H1 (cell line): ENCODE measurements at regions not wholly inside any gene's neighbourhood (a gene's known extent, or its start where the extent isn't known, plus 50 kb on each side); places are given as distances from the start of the nearest gene placed in this dataset.

Experiments
- CTCF ChIA-PET: fragments of 300-600 bp; sonication (Branson Sonifier 250); formaldehyde crosslinking; loops from one replicate; lab custom pipeline; 2021; ENCODE audit not compliant: partially characterized antibody; lab: Charles Lee
- POLR2A ChIA-PET: fragments of 300-600 bp; sonication (Branson Sonifier 250); formaldehyde crosslinking; loops from one replicate; lab custom pipeline; 2021; ENCODE audit warnings: inconsistent platforms; ENCODE audit not compliant: partially characterized antibody; lab: Charles Lee
- DNase-seq, 2 experiments: peaks; one replicate each; pipeline versions ENCODE4 v3.0.0 to v3.0.0-alpha.2; 2010 to 2022; ENCODE audit warnings: low spot score in 2 of 2, low read depth in 1 of 2, mixed read lengths in 1 of 2
- FAIRE-seq: peaks from 2 replicates; lab custom pipeline; 2011; peaks lifted over from hg19 to GRCh38; lab: Jason Lieb, UNC
- H2AFZ ChIP-seq: 2 replicates; pipeline ENCODE4 v1.8.1; 2012; ENCODE audit warnings: low read length, inconsistent platforms
- H2AK5ac ChIP-seq: 2 replicates; pipeline ENCODE4 v1.6.1; 2013; ENCODE audit warnings: low read depth, low read length
- H2BK120ac ChIP-seq: replicated peaks from 2 replicates; pipeline ENCODE3; 2013; ENCODE audit warnings: low read depth, low read length, inconsistent platforms
- H2BK12ac ChIP-seq: 2 replicates; pipeline ENCODE4 v1.6.1; 2013; ENCODE audit warnings: low read depth, low read length
- H2BK15ac ChIP-seq: 2 replicates; pipeline ENCODE4 v1.6.1; 2013; ENCODE audit warnings: low read length
- H2BK20ac ChIP-seq: 2 replicates; pipeline ENCODE4 v1.6.1; 2013; ENCODE audit warnings: low read length
- H2BK5ac ChIP-seq: 2 replicates; pipeline ENCODE4 v1.6.1; 2013; ENCODE audit warnings: low read depth, low read length
- H3K14ac ChIP-seq: 2 replicates; pipeline ENCODE4 v1.6.1; 2013; ENCODE audit warnings: inconsistent platforms; ENCODE audit not compliant: insufficient read length
- H3K18ac ChIP-seq: 2 replicates; pipeline ENCODE4 v1.6.1; 2013; ENCODE audit warnings: low read length; ENCODE audit errors: extremely low read depth
- H3K23ac ChIP-seq: 2 replicates; pipeline ENCODE4 v1.6.1; 2013; ENCODE audit warnings: inconsistent platforms; ENCODE audit not compliant: insufficient read length
- H3K23me2 ChIP-seq: 2 replicates; pipeline ENCODE4 v1.6.1; 2013; ENCODE audit warnings: low read depth, low read length
- H3K27ac ChIP-seq: 2 replicates; pipeline ENCODE4 v1.6.1; 2011; ENCODE audit warnings: low read depth, low read length, inconsistent platforms
- H3K27me3 ChIP-seq, 4 experiments: replicated peaks in 1 of 4; 1 replicate in 1 of 4; 2 replicates in 3 of 4; pipeline versions ENCODE4 v1.6.1 to v1.8.1; 2011 to 2013; ENCODE audit warnings: low read length in 3 of 4, mild to moderate bottlenecking in 3 of 4, inconsistent platforms in 2 of 4, mixed read lengths in 2 of 4, moderate library complexity in 1 of 4; ENCODE audit not compliant: control insufficient read depth in 3 of 4, insufficient read depth in 3 of 4; ENCODE audit errors: extremely low read depth in 1 of 4
- H3K36me3 ChIP-seq, 4 experiments: 2 replicates each; pipeline versions ENCODE4 v1.6.1 to v1.8.1; 2011 to 2013; ENCODE audit warnings: mild to moderate bottlenecking in 4 of 4, low read length in 3 of 4, moderate library complexity in 2 of 4, control low read depth in 1 of 4, inconsistent platforms in 1 of 4; ENCODE audit not compliant: insufficient read depth in 4 of 4, control insufficient read depth in 2 of 4
- H3K4ac ChIP-seq: replicated peaks from 2 replicates; pipeline ENCODE3; 2013; ENCODE audit warnings: low read length, low read depth, mixed read lengths, inconsistent platforms; ENCODE audit not compliant: insufficient read length
- H3K4me1 ChIP-seq, 4 experiments: replicated peaks in 1 of 4; 1 replicate in 1 of 4; 2 replicates in 3 of 4; pipeline versions ENCODE4 v1.6.1 to v1.8.1; 2011 to 2013; ENCODE audit warnings: low read length in 3 of 4, inconsistent platforms in 2 of 4, mixed read lengths in 1 of 4; ENCODE audit not compliant: insufficient read depth in 4 of 4, control insufficient read depth in 3 of 4
- H3K4me2 ChIP-seq, 2 experiments: 2 replicates each; pipeline versions ENCODE4 v1.6.1 to v1.8.1; 2011 to 2013; ENCODE audit warnings: low read depth in 2 of 2, low read length in 2 of 2, control low read depth in 1 of 2, inconsistent platforms in 1 of 2, mild to moderate bottlenecking in 1 of 2; ENCODE audit not compliant: insufficient read depth in 1 of 2
- H3K4me3 ChIP-seq, 4 experiments: fragments of 200-600, 300-600 bp in 1 of 4; sonication (generic), shearing (Covaris generic), sonication (Bioruptor Twin) in 1 of 4; 2 replicates each; pipeline versions ENCODE4 v1.5.1 to v1.8.1; 2011 to 2016; ENCODE audit warnings: low read length in 4 of 4, low read depth in 3 of 4, control low read depth in 2 of 4, inconsistent platforms in 2 of 4, mild to moderate bottlenecking in 2 of 4, mixed read lengths in 1 of 4, moderate library complexity in 1 of 4; ENCODE audit not compliant: insufficient read depth in 2 of 4; ENCODE audit errors: extremely low read depth in 1 of 4
- H3K56ac ChIP-seq: replicated peaks from 2 replicates; pipeline ENCODE3; 2013; ENCODE audit warnings: low read depth, mild to moderate bottlenecking, mixed read lengths, low read length, inconsistent platforms; ENCODE audit not compliant: insufficient read length
- H3K79me1 ChIP-seq: 2 replicates; pipeline ENCODE4 v1.6.1; 2013; ENCODE audit warnings: low read depth, low read length, control low read depth
- H3K79me2 ChIP-seq, 2 experiments: 2 replicates each; pipeline versions ENCODE4 v1.6.1 to v1.8.1; 2012 to 2013; ENCODE audit warnings: low read length in 2 of 2, mild to moderate bottlenecking in 2 of 2, inconsistent platforms in 1 of 2; ENCODE audit not compliant: insufficient read depth in 2 of 2, control insufficient read depth in 1 of 2
- H3K9ac ChIP-seq, 4 experiments: replicated peaks in 1 of 4; 1 replicate in 1 of 4; 2 replicates in 3 of 4; pipeline versions ENCODE4 v1.6.1 to v1.8.1; 2011 to 2013; ENCODE audit warnings: low read depth in 3 of 4, low read length in 3 of 4, control low read depth in 2 of 4, mild to moderate bottlenecking in 2 of 4, moderate library complexity in 2 of 4, inconsistent platforms in 1 of 4; ENCODE audit errors: extremely low read depth in 1 of 4
- H3K9me3 ChIP-seq, 2 experiments: 2 replicates each; pipeline versions ENCODE4 v1.6.1 to v1.8.1; 2012 to 2013; ENCODE audit warnings: mild to moderate bottlenecking in 2 of 2, moderate library complexity in 2 of 2, control low read depth in 1 of 2, inconsistent platforms in 1 of 2, low read depth in 1 of 2, low read length in 1 of 2, mixed read lengths in 1 of 2; ENCODE audit not compliant: insufficient read depth in 2 of 2
- H4K20me1 ChIP-seq, 2 experiments: replicated peaks in 1 of 2; 2 replicates each; pipeline versions ENCODE3 to v1.8.1; 2011 to 2013; ENCODE audit warnings: inconsistent platforms in 2 of 2, low read length in 2 of 2, mild to moderate bottlenecking in 1 of 2; ENCODE audit not compliant: insufficient read depth in 2 of 2, control insufficient read depth in 1 of 2
- H4K5ac ChIP-seq: 2 replicates; pipeline ENCODE4 v1.6.1; 2013; ENCODE audit warnings: low read length, low read depth, mixed read lengths, inconsistent platforms; ENCODE audit not compliant: insufficient read length
- H4K8ac ChIP-seq: 2 replicates; pipeline ENCODE4 v1.8.0; 2013; ENCODE audit warnings: mild to moderate bottlenecking, moderate library complexity, low read length, inconsistent platforms; ENCODE audit not compliant: insufficient read depth; ENCODE audit errors: extremely low read depth
- H4K91ac ChIP-seq: replicated peaks from 2 replicates; pipeline ENCODE3; 2013; ENCODE audit warnings: low read length, mixed read lengths, inconsistent platforms; ENCODE audit not compliant: insufficient read length
- ASH2L ChIP-seq: fragments of 200-600, 300-600 bp; sonication (generic); IDR thresholded peaks from one replicate; pipeline ENCODE4 v1.7.1; 2017; ENCODE audit warnings: low read length
- CHD2 ChIP-seq: IDR thresholded peaks from 2 replicates; pipeline ENCODE4 v1.6.1; 2012; ENCODE audit warnings: low read length, improper control_type of control experiment
- GABPA ChIP-seq: IDR thresholded peaks from 2 replicates; pipeline ENCODE4 v1.6.1; 2011; ENCODE audit warnings: mild to moderate bottlenecking, low read length, moderate library complexity, borderline replicate concordance; ENCODE audit not compliant: insufficient read depth
- HDAC2 ChIP-seq, 2 experiments: fragments of 300-600 bp in 1 of 2; sonication (generic) in 1 of 2; IDR thresholded peaks; 2 replicates each; pipeline ENCODE4 v1.6.1; 2011 to 2012; ENCODE audit warnings: low read depth in 2 of 2, low read length in 2 of 2, mild to moderate bottlenecking in 2 of 2, moderate library complexity in 2 of 2, borderline replicate concordance in 1 of 2, inconsistent platforms in 1 of 2
- POLR2A ChIP-seq, 2 experiments: IDR thresholded peaks; 1 replicate in 1 of 2; 2 replicates in 1 of 2; pipeline ENCODE4 v1.6.1; 2011; ENCODE audit warnings: low read depth in 2 of 2, low read length in 2 of 2, mild to moderate bottlenecking in 2 of 2; ENCODE audit errors: control extremely low read depth in 1 of 2
- POU5F1 ChIP-seq: IDR thresholded peaks from 2 replicates; pipeline ENCODE4 v1.6.1; 2011; ENCODE audit warnings: low read depth, mild to moderate bottlenecking, low read length, moderate library complexity
- RAD21 ChIP-seq, 2 experiments: IDR thresholded peaks in 1 of 2; conservative IDR thresholded peaks in 1 of 2; 2 replicates each; pipeline ENCODE4 v1.6.1; 2011; ENCODE audit warnings: low read depth in 2 of 2, low read length in 2 of 2, improper control_type of control experiment in 1 of 2, inconsistent platforms in 1 of 2, mild to moderate bottlenecking in 1 of 2, moderate library complexity in 1 of 2
- RBBP5 ChIP-seq: IDR thresholded peaks from 2 replicates; pipeline ENCODE4 v1.7.1; 2012; ENCODE audit warnings: low read depth, mild to moderate bottlenecking, inconsistent platforms, low read length, moderate library complexity, borderline replicate concordance
- SP1 ChIP-seq: IDR thresholded peaks from 2 replicates; pipeline ENCODE4 v1.6.1; 2011; ENCODE audit warnings: low read depth, low read length
- SP2 ChIP-seq: IDR thresholded peaks from 2 replicates; pipeline ENCODE4 v1.6.1; 2012; ENCODE audit warnings: mild to moderate bottlenecking, low read length, inconsistent platforms
- ZNF274 ChIP-seq: IDR thresholded peaks from 2 replicates; pipeline ENCODE4 v1.7.0; 2012; ENCODE audit warnings: low read length, borderline replicate concordance; ENCODE audit errors: extremely low read depth
- WGBS, 2 experiments: shearing (Covaris generic) in 1 of 2; methylation state at CpG; one replicate each; pipeline versions ENCODE4 v1.1.6 to v1.1.7; 2013 to 2015; ENCODE audit warnings: low lambda C conversion rate in 2 of 2, mixed read lengths in 2 of 2, inconsistent platforms in 1 of 2, low coverage in 1 of 2, missing lambda C conversion rate in 1 of 2; ENCODE audit not compliant: insufficient replicate concordance in 2 of 2, insufficient coverage in 1 of 2, insufficient read length in 1 of 2; ENCODE audit errors: extremely low coverage in 1 of 2, missing lambda C conversion rate in 1 of 2; 5-methylcytosine and 5-hydroxymethylcytosine counted together

DNA sequence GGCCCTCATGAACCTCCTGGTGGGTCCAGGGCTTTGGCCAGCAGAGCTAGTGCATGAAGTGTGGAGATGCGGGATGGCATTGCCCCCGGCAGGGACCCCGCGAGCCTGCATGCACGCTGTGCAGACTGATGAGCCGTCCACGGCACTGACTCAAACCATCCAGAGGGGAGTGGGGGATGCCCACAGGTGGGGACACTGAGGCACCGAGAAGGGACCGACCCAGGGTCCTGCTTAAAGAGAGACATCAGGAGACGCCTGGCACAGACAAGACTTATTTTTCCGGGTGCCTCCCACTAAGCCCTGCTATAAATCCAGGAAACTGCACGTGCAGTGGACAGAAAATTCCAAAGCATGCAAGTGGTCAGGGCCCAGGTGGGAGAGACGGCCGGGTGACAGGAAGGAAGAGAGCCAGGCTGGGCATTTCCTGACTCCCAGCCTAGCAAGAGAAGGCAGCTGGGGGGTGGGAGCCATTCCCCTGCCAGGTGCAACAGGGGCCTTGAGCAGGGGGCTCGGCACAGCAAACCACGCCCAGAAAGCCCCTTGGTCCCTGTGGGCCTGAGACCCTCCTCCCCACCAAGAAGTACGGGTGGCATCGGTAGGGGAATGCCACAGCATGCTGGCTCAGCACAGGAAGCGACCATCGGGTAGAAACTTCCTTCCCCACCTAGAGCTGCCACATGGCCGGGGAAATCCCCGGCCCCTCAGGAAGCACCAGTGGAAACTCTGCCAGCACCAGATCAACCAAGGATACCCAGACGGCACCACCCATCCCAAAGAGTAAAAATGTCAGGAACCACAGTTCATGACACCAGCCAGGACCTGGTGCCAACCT lies 91.5 kb downstream of the FOXL3 start:
- H3K23ac ChIP-seq = no peak overlapping the region
- no peak overlapping the region for H2BK15ac ChIP-seq
- H3K4me1 ChIP-seq = peaks cover 0 to 20% (median 13%) of the 10 kb centered on the region in 4 experiments; a peak in 6 of 7 replicates
- H3K27me3 ChIP-seq = peaks cover 0 to 8% (median 5%) of the 10 kb centered on the region in 4 experiments; a peak in 4 of 7 replicates
- H3K36me3 ChIP-seq = no peaks in the 10 kb centered on the region
- H4K91ac ChIP-seq = no peak overlapping the region
- no peak overlapping the region for H3K4ac ChIP-seq
- no peaks in the 10 kb centered on the region for H4K20me1 ChIP-seq
- POLR2A ChIA-PET = no interaction called here
- peak overlapping the region; percentile 13; the same call in 1 of the 2 replicates for H3K18ac ChIP-seq
- peak overlapping the region; percentile 24; the same call in 1 of the 2 replicates for H2AK5ac ChIP-seq
- H3K56ac ChIP-seq = no peak overlapping the region
- H2BK120ac ChIP-seq = no peak overlapping the region
- DNase-seq = no peak
- 90% methylated on average over 22 of the region's 23 CpGs; no CpG with 5 or more reads in 1 of the 2 experiments for WGBS, 2 experiments
- no peak overlapping the region for H3K4me3 ChIP-seq
- H3K79me1 ChIP-seq = no peaks in the 10 kb centered on the region
- H2BK5ac ChIP-seq = no peak overlapping the region
- no peak overlapping the region for H4K5ac ChIP-seq
- peak overlapping the region; percentile 72; the same call in 1 of the 2 replicates for H2BK20ac ChIP-seq
- no peak overlapping the region for H3K27ac ChIP-seq
- H3K4me2 ChIP-seq = no peak overlapping the region
- no peak overlapping the region for H3K14ac ChIP-seq
- no peak overlapping the region for H4K8ac ChIP-seq
- CTCF ChIA-PET = interaction anchor here (1.6 kb wide), 1 partner anchor 53 kb away, joined by 4 read pairs; no protein-coding TSS in a partner anchor
- no peak overlapping the region for H2AFZ ChIP-seq
- peaks cover 3 to 6% of the 10 kb centered on the region in 2 experiments; a peak in 1 of 4 replicates for H3K9me3 ChIP-seq
- FAIRE-seq = no peak
- peaks cover 2% of the 10 kb centered on the region; the same call in 1 of the 2 replicates for H3K23me2 ChIP-seq
- peak overlapping the region; percentile 82; the same call in 1 of the 2 replicates for H2BK12ac ChIP-seq
- no peaks in the 10 kb centered on the region for H3K79me2 ChIP-seq
- H3K9ac ChIP-seq = no peak overlapping the region
- TF ChIP-seq SP2 (no peak), POU5F1 (no peak), SP1 (no peak), GABPA (no peak), ZNF274 (no peak), RBBP5 (no peak), ASH2L (no peak), HDAC2 (IDR thresholded peaks at IDR 0.05; ENCODE audit: borderline replicate concordance in 1 of 2, low read depth in 2 of 2, low read length in 2 of 2) (no peak), CHD2 (no peak), POLR2A (IDR thresholded peaks at IDR 0.05; ENCODE audit: control extremely low read depth in 1 of 2, low read depth in 2 of 2, low read length in 2 of 2) (no peak), RAD21 (IDR thresholded peaks at IDR 0.05 in 1 of 2, conservative IDR thresholded peaks at IDR 0.05 in 1 of 2; ENCODE audit: low read depth in 2 of 2, low read length in 2 of 2) (no peak)
